Activated CD8-positive, alpha-beta memory T cell treated with anti-CD3 and anti-CD28 coated beads, Interleukin-2, amount 10 ng/mL, durations not matched to agents 7 days and 5 days (primary cell): ENCODE measurements at regions not wholly inside any gene's neighbourhood (a gene's known extent, or its start where the extent isn't known, plus 50 kb on each side); places are given as distances from the start of the nearest gene placed in this dataset.

Experiments used
- ATAC-seq: fragments of 150-1000 bp; cut with Tn5 transposase; one replicate; pipeline ENCODE4 v1.10.0; 2021; ENCODE audit warnings: moderate library complexity
- CTCF ChIA-PET: fragments of 350-600 bp; sonication (Branson Sonifier 250); formaldehyde crosslinking; loops from one replicate; lab custom pipeline; 2021; ENCODE audit warnings: antibody characterized with exemption; lab: Charles Lee
- DNase-seq: peaks from one replicate; pipeline ENCODE4 v3.0.0-alpha.2; 2020
- H3K27ac Mint-ChIP-seq: one replicate; pipeline ENCODE4 v1.8.0; 2021; ENCODE audit warnings: mild to moderate bottlenecking, mixed read lengths
- H3K27me3 Mint-ChIP-seq: one replicate; pipeline ENCODE4 v1.8.0; 2021; ENCODE audit warnings: mixed read lengths
- H3K36me3 Mint-ChIP-seq: one replicate; pipeline ENCODE4 v1.8.0; 2021; ENCODE audit warnings: mild to moderate bottlenecking, mixed read lengths
- H3K4me1 Mint-ChIP-seq: one replicate; pipeline ENCODE4 v1.8.0; 2021; ENCODE audit warnings: mixed read lengths
- H3K4me3 Mint-ChIP-seq: one replicate; pipeline ENCODE4 v1.8.0; 2021; ENCODE audit warnings: mild to moderate bottlenecking, moderate library complexity, mixed read lengths
- H3K9me3 Mint-ChIP-seq: one replicate; pipeline ENCODE4 v1.8.0; 2022; ENCODE audit warnings: low read depth, mixed read lengths

- H3K27ac Mint-ChIP-seq = no peak overlapping the region
- no peaks in the 10 kb centered on the region for H3K4me1 Mint-ChIP-seq
- CTCF ChIA-PET = no interaction called here
- H3K4me3 Mint-ChIP-seq = no peak overlapping the region
- no peaks in the 10 kb centered on the region for H3K36me3 Mint-ChIP-seq
- no peaks in the 10 kb centered on the region for H3K27me3 Mint-ChIP-seq
- DNase-seq (no peak), ATAC-seq (no peak)
- no peaks in the 10 kb centered on the region for H3K9me3 Mint-ChIP-seq
Measured at GRCh38 chr16:5385115-5385514, 287.5 kb upstream of the EEF2KMT start.

- Mint-ChIP-seq H3K4me3 (no peak overlapping the region), H3K36me3 (no peaks in the 10 kb centered on the region), H3K27ac (no peak overlapping the region), H3K4me1 (no peaks in the 10 kb centered on the region), H3K27me3 (no peaks in the 10 kb centered on the region), H3K9me3 (no peaks in the 10 kb centered on the region)
- CTCF ChIA-PET = no interaction called here
- ATAC-seq (no peak), DNase-seq (no peak)
Measured at GRCh38 chr16:5383737-5384136, 286.1 kb upstream of the EEF2KMT start.

GRCh38 chr16:5382484-5382883, 284.9 kb upstream of the EEF2KMT start:
- Mint-ChIP-seq H3K4me1 (no peaks in the 10 kb centered on the region), H3K4me3 (no peak overlapping the region), H3K27me3 (no peaks in the 10 kb centered on the region), H3K36me3 (no peaks in the 10 kb centered on the region), H3K27ac (no peak overlapping the region), H3K9me3 (no peaks in the 10 kb centered on the region)
- DNase-seq (no peak), ATAC-seq (no peak)
- CTCF ChIA-PET = no interaction called here

- Mint-ChIP-seq H3K36me3 (no peaks in the 10 kb centered on the region), H3K4me1 (no peaks in the 10 kb centered on the region), H3K9me3 (no peaks in the 10 kb centered on the region), H3K27ac (no peak overlapping the region), H3K4me3 (no peak overlapping the region), H3K27me3 (no peaks in the 10 kb centered on the region)
- ATAC-seq = no peak
- DNase-seq = no peak
- CTCF ChIA-PET = no interaction called here
Measured at GRCh38 chr16:5381481-5381880, 283.9 kb upstream of the EEF2KMT start.

GRCh38 chr16:5379954-5380353, 282.4 kb upstream of the EEF2KMT start:
- Mint-ChIP-seq H3K27ac (no peak overlapping the region), H3K36me3 (no peaks in the 10 kb centered on the region), H3K9me3 (no peaks in the 10 kb centered on the region), H3K4me1 (no peaks in the 10 kb centered on the region), H3K4me3 (no peak overlapping the region), H3K27me3 (no peaks in the 10 kb centered on the region)
- no peak for ATAC-seq
- DNase-seq = no peak
- CTCF ChIA-PET = no interaction called here

- H3K4me1 Mint-ChIP-seq = no peaks in the 10 kb centered on the region
- DNase-seq (no peak), ATAC-seq (no peak)
- H3K27me3 Mint-ChIP-seq = no peaks in the 10 kb centered on the region
- H3K9me3 Mint-ChIP-seq = no peaks in the 10 kb centered on the region
- no peaks in the 10 kb centered on the region for H3K36me3 Mint-ChIP-seq
- CTCF ChIA-PET = no interaction called here
- H3K27ac Mint-ChIP-seq = no peak overlapping the region
- H3K4me3 Mint-ChIP-seq = no peak overlapping the region
Measured at GRCh38 chr16:5378531-5378930, 280.9 kb upstream of the EEF2KMT start.

GRCh38 chr16:5377280-5377898, 279.8 kb upstream of the EEF2KMT start:
- CTCF ChIA-PET = no interaction called here
- Mint-ChIP-seq H3K4me1 (no peaks in the 10 kb centered on the region), H3K36me3 (no peaks in the 10 kb centered on the region), H3K9me3 (no peaks in the 10 kb centered on the region), H3K27me3 (no peaks in the 10 kb centered on the region), H3K27ac (no peak overlapping the region), H3K4me3 (no peak overlapping the region)
- DNase-seq (no peak), ATAC-seq (no peak)

- CTCF ChIA-PET = no interaction called here
- DNase-seq (no peak), ATAC-seq (no peak)
- no peaks in the 10 kb centered on the region for H3K27me3 Mint-ChIP-seq
- H3K27ac Mint-ChIP-seq = no peak overlapping the region
- H3K4me1 Mint-ChIP-seq = no peaks in the 10 kb centered on the region
- H3K9me3 Mint-ChIP-seq = no peaks in the 10 kb centered on the region
- no peak overlapping the region for H3K4me3 Mint-ChIP-seq
- no peaks in the 10 kb centered on the region for H3K36me3 Mint-ChIP-seq
Measured at GRCh38 chr16:5374184-5374583, 276.6 kb upstream of the EEF2KMT start.

- Mint-ChIP-seq H3K4me1 (no peaks in the 10 kb centered on the region), H3K36me3 (no peaks in the 10 kb centered on the region), H3K27ac (no peak overlapping the region), H3K9me3 (no peaks in the 10 kb centered on the region), H3K4me3 (no peak overlapping the region), H3K27me3 (no peaks in the 10 kb centered on the region)
- DNase-seq (no peak), ATAC-seq (no peak)
- CTCF ChIA-PET = no interaction called here
Measured at GRCh38 chr16:5367951-5368350, 270.4 kb upstream of the EEF2KMT start.

GRCh38 chr16:5366126-5366525, 268.5 kb upstream of the EEF2KMT start:
- Mint-ChIP-seq H3K4me3 (no peak overlapping the region), H3K27ac (no peak overlapping the region), H3K36me3 (no peaks in the 10 kb centered on the region), H3K27me3 (no peaks in the 10 kb centered on the region), H3K9me3 (no peaks in the 10 kb centered on the region), H3K4me1 (no peaks in the 10 kb centered on the region)
- ATAC-seq (no peak), DNase-seq (no peak)
- CTCF ChIA-PET = no interaction called here

GRCh38 chr16:5364186-5364585, 266.6 kb upstream of the EEF2KMT start:
- no peaks in the 10 kb centered on the region for H3K9me3 Mint-ChIP-seq
- no peaks in the 10 kb centered on the region for H3K36me3 Mint-ChIP-seq
- H3K27me3 Mint-ChIP-seq = no peaks in the 10 kb centered on the region
- no peak overlapping the region for H3K27ac Mint-ChIP-seq
- no peak for ATAC-seq
- no peak for DNase-seq
- H3K4me3 Mint-ChIP-seq = no peak overlapping the region
- H3K4me1 Mint-ChIP-seq = no peaks in the 10 kb centered on the region
- CTCF ChIA-PET = no interaction called here

GRCh38 chr16:5361322-5361721, 263.7 kb upstream of the EEF2KMT start:
- Mint-ChIP-seq H3K36me3 (no peaks in the 10 kb centered on the region), H3K4me1 (no peaks in the 10 kb centered on the region), H3K27me3 (no peaks in the 10 kb centered on the region), H3K9me3 (no peaks in the 10 kb centered on the region), H3K27ac (no peak overlapping the region), H3K4me3 (no peak overlapping the region)
- CTCF ChIA-PET = no interaction called here
- no peak for ATAC-seq
- DNase-seq = no peak

- no peak for DNase-seq
- Mint-ChIP-seq H3K27me3 (no peaks in the 10 kb centered on the region), H3K27ac (no peak overlapping the region), H3K9me3 (no peaks in the 10 kb centered on the region), H3K4me1 (no peaks in the 10 kb centered on the region), H3K4me3 (no peak overlapping the region), H3K36me3 (no peaks in the 10 kb centered on the region)
- ATAC-seq = no peak
- CTCF ChIA-PET = no interaction called here
Measured at GRCh38 chr16:5354645-5355044, 257.1 kb upstream of the EEF2KMT start.

- Mint-ChIP-seq H3K27me3 (no peaks in the 10 kb centered on the region), H3K36me3 (no peaks in the 10 kb centered on the region), H3K4me1 (no peaks in the 10 kb centered on the region), H3K9me3 (no peaks in the 10 kb centered on the region), H3K27ac (no peak overlapping the region), H3K4me3 (no peak overlapping the region)
- CTCF ChIA-PET = no interaction called here
- no peak for ATAC-seq
- no peak for DNase-seq
Measured at GRCh38 chr16:5349670-5350517, 252.3 kb upstream of the EEF2KMT start.
